ENCODE measurements at regions not wholly inside any gene's neighbourhood (a gene's known extent, or its start where the extent isn't known, plus 50 kb on each side); places are given as distances from the start of the nearest gene placed in this dataset.

GRCh38 chr2:207289295-207290018 is 123.7 kb upstream of the KLF7 start:
- no peak for DNase-seq (ENCODE audit: low read depth in 3 of 3)

- DNase-seq (ENCODE audit: low read depth in 3 of 3) = no peak
These were observed 125.3 kb upstream of the KLF7 start for GRCh38 chr2:207290833-207291624.

GRCh38 chr2:207291625-207292252 is 126.0 kb upstream of the KLF7 start:
- DNase-seq (ENCODE audit: low read depth in 3 of 3) = no peak

- no peak for DNase-seq (ENCODE audit: low read depth in 3 of 3)
These were observed 130.7 kb upstream of the KLF7 start for GRCh38 chr2:207296265-207296948.

GRCh38 chr2:207300817-207301216 is 135.1 kb upstream of the KLF7 start:
- no peak for DNase-seq (ENCODE audit: low read depth in 3 of 3)

- DNase-seq (ENCODE audit: low read depth in 3 of 3) = no peak
These were observed 139.0 kb upstream of the KLF7 start for GRCh38 chr2:207304761-207305160.

- DNase-seq (ENCODE audit: low read depth in 3 of 3) = no peak
These were observed 142.9 kb upstream of the KLF7 start for GRCh38 chr2:207308519-207309224.

GRCh38 chr2:207311316-207312005 is 145.7 kb upstream of the KLF7 start:
- peak in 1 of 3 experiments; percentile 12 for DNase-seq (ENCODE audit: low read depth in 3 of 3)

- DNase-seq (ENCODE audit: low read depth in 3 of 3) = no peak
These were observed 146.2 kb upstream of the KLF7 start for GRCh38 chr2:207312006-207312356.

GRCh38 chr2:207313947-207314346 is 148.2 kb upstream of the KLF7 start:
- DNase-seq (ENCODE audit: low read depth in 3 of 3) = no peak

- DNase-seq (ENCODE audit: low read depth in 3 of 3) = no peak
These were observed 149.4 kb upstream of the KLF7 start for GRCh38 chr2:207315131-207315530.

- DNase-seq (ENCODE audit: low read depth in 3 of 3) = no peak
These were observed 150.7 kb upstream of the KLF7 start for GRCh38 chr2:207316484-207316883.

- DNase-seq (ENCODE audit: low read depth in 3 of 3) = no peak
These were observed 151.2 kb upstream of the KLF7 start for GRCh38 chr2:207316906-207317305.

- DNase-seq (ENCODE audit: low read depth in 3 of 3) = no peak
These were observed 151.7 kb upstream of the KLF7 start for GRCh38 chr2:207317378-207317984.

GRCh38 chr2:207318181-207318628 is 152.5 kb upstream of the KLF7 start:
- DNase-seq (ENCODE audit: low read depth in 3 of 3) = no peak

GRCh38 chr2:207319316-207319715 is 153.6 kb upstream of the KLF7 start:
- no peak for DNase-seq (ENCODE audit: low read depth in 3 of 3)

GRCh38 chr2:207320381-207321159 is 154.8 kb upstream of the KLF7 start:
- no peak for DNase-seq (ENCODE audit: low read depth in 3 of 3)

GRCh38 chr2:207321514-207321913 is 155.8 kb upstream of the KLF7 start:
- DNase-seq (ENCODE audit: low read depth in 3 of 3) = no peak

GRCh38 chr2:207324001-207324400 is 158.3 kb upstream of the KLF7 start:
- no peak for DNase-seq (ENCODE audit: low read depth in 3 of 3)

- no peak for DNase-seq (ENCODE audit: low read depth in 3 of 3)
These were observed 161.8 kb upstream of the KLF7 start for GRCh38 chr2:207327513-207327912.
